ENCODE measurements at regions not wholly inside any gene's neighbourhood (a gene's known extent, or its start where the extent isn't known, plus 50 kb on each side); places are given as distances from the start of the nearest gene placed in this dataset.

- no peak overlapping the region for H3K4me3 ChIP-seq (replicated peaks; ENCODE audit: low read depth, low read length)
- no peak for TF ChIP-seq CTCF (IDR thresholded peaks at IDR 0.05; ENCODE audit: low read length, missing control alignments)
These were observed 630.7 kb upstream of the ZNF608 start for GRCh38 chr5:125377141-125377540.

GRCh38 chr5:125381290-125381689 lies 634.9 kb upstream of the ZNF608 start:
- no peak for TF ChIP-seq CTCF (IDR thresholded peaks at IDR 0.05; ENCODE audit: low read length, missing control alignments)
- no peak overlapping the region for H3K4me3 ChIP-seq (replicated peaks; ENCODE audit: low read depth, low read length)
- DNase-seq (ENCODE audit: low read depth) = no peak

More at GRCh38 chr5:125377141-125377540, 630.7 kb upstream of the ZNF608 start:
- DNase-seq (ENCODE audit: low read depth) = no peak

- H3K4me3 ChIP-seq (replicated peaks; ENCODE audit: low read depth, low read length) = no peak overlapping the region
- no peak for TF ChIP-seq CTCF (IDR thresholded peaks at IDR 0.05; ENCODE audit: low read length, missing control alignments)
- no peak for DNase-seq (ENCODE audit: low read depth)
These were observed 637.6 kb upstream of the ZNF608 start for GRCh38 chr5:125384071-125384470.

- H3K4me3 ChIP-seq (replicated peaks; ENCODE audit: low read depth, low read length) = no peak overlapping the region
- DNase-seq (ENCODE audit: low read depth) = no peak
- no peak for TF ChIP-seq CTCF (IDR thresholded peaks at IDR 0.05; ENCODE audit: low read length, missing control alignments)
These were observed 643.9 kb upstream of the ZNF608 start for GRCh38 chr5:125390326-125390725.

- TF ChIP-seq CTCF (IDR thresholded peaks at IDR 0.05; ENCODE audit: low read length, missing control alignments) = no peak
- DNase-seq (ENCODE audit: low read depth) = no peak
These were observed 646.9 kb upstream of the ZNF608 start for GRCh38 chr5:125393221-125393815.

GRCh38 chr5:125394661-125395280 lies 648.3 kb upstream of the ZNF608 start:
- no peak for TF ChIP-seq CTCF (IDR thresholded peaks at IDR 0.05; ENCODE audit: low read length, missing control alignments)
- H3K4me3 ChIP-seq (replicated peaks; ENCODE audit: low read depth, low read length) = no peak overlapping the region
- peak; percentile 29 for DNase-seq (ENCODE audit: low read depth)

More at GRCh38 chr5:125393221-125393815, 646.9 kb upstream of the ZNF608 start:
- H3K4me3 ChIP-seq (replicated peaks; ENCODE audit: low read depth, low read length) = no peak overlapping the region

GRCh38 chr5:125396462-125396861 lies 650.0 kb upstream of the ZNF608 start:
- no peak for DNase-seq (ENCODE audit: low read depth)
- H3K4me3 ChIP-seq (replicated peaks; ENCODE audit: low read depth, low read length) = no peak overlapping the region
- TF ChIP-seq CTCF (IDR thresholded peaks at IDR 0.05; ENCODE audit: low read length, missing control alignments) = no peak
